ENCODE measurements at regions not wholly inside any gene's neighbourhood (a gene's known extent, or its start where the extent isn't known, plus 50 kb on each side); places are given as distances from the start of the nearest gene placed in this dataset.

GRCh38 chr19:28558783-28559182, 654.2 kb downstream of the UQCRFS1 start:
- no peak for DNase-seq (ENCODE audit: low spot score)
- TF ChIP-seq, protein P1, sequence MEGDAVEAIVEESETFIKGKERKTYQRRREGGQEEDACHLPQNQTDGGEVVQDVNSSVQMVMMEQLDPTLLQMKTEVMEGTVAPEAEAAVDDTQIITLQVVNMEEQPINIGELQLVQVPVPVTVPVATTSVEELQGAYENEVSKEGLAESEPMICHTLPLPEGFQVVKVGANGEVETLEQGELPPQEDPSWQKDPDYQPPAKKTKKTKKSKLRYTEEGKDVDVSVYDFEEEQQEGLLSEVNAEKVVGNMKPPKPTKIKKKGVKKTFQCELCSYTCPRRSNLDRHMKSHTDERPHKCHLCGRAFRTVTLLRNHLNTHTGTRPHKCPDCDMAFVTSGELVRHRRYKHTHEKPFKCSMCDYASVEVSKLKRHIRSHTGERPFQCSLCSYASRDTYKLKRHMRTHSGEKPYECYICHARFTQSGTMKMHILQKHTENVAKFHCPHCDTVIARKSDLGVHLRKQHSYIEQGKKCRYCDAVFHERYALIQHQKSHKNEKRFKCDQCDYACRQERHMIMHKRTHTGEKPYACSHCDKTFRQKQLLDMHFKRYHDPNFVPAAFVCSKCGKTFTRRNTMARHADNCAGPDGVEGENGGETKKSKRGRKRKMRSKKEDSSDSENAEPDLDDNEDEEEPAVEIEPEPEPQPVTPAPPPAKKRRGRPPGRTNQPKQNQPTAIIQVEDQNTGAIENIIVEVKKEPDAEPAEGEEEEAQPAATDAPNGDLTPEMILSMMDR (IDR thresholded peaks at IDR 0.05) = no peak
- no peak overlapping the region for H3K27ac ChIP-seq

DNA sequence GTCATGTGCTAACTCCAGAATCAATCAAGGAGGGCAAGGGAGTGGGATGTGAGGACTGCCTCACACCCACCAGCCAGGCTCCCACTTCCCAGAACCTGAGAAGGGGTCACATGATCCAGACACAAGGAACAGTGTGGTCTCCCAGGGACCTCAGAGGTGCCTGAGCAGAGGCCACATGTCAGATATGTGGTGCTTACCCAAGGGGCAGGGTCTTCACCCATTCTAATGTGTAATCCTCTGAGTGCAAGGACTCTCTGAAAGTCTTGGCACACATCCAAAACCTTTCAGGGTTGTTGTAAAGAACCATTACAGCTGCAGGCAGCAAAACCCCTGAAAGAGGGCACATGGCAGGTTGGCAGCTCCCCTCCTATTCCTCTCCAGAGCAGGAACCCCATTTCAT, 656.6 kb downstream of the UQCRFS1 start:
- DNase-seq (ENCODE audit: low spot score) = no peak
- Histone ChIP-seq H3K27ac (no peak overlapping the region), H3K4me3 (no peak overlapping the region)
- TF ChIP-seq, protein P1 (IDR thresholded peaks at IDR 0.05) = no peak

More at GRCh38 chr19:28558783-28559182, 654.2 kb downstream of the UQCRFS1 start:
- H3K4me3 ChIP-seq = no peak overlapping the region

GRCh38 chr19:28555317-28555716, 657.6 kb downstream of the UQCRFS1 start:
- Histone ChIP-seq H3K4me3 (no peak overlapping the region), H3K27ac (no peak overlapping the region)
- TF ChIP-seq, protein P1 (IDR thresholded peaks at IDR 0.05) = no peak
- no peak for DNase-seq (ENCODE audit: low spot score)

DNA sequence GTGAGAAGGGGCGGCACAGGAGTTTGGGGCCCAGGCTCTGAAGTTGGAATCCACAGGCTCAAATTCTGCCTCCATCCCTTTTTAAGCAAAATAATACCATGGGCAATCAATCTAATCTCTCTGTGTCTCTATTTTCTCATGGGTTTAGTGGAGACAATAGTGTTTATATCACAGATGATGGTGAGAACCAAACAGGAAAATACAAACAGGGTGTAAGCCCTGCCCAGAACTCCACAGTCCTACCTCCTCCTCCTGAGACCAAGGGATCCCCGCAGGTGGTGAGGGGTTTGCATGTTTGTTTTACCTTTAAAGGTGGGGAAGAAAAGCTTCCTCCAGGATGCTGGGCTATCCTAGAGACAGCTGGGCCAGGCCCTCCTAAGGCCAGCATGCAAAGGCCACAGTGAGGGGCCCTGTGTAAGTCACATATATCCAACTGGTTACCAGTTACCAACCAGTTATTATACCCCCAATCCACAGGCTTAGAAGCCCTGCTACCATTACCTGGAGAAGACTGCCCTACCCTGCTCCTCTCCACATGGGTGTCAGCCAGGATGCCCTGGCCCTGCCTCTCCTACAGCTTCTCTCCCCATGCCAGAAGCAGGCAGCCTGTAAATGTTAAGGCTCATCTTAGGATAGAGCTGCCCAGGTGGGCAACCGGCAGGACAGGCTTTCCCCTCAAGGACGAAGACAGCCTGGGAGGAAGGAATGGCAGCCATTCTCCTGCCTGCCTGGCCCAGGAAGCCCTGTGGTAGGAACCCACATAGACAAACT, 658.4 kb downstream of the UQCRFS1 start:
- TF ChIP-seq, protein P1 (IDR thresholded peaks at IDR 0.05) = no peak
- Histone ChIP-seq H3K4me3 (no peak overlapping the region), H3K27ac (no peak overlapping the region)
- no peak for DNase-seq (ENCODE audit: low spot score)

DNA sequence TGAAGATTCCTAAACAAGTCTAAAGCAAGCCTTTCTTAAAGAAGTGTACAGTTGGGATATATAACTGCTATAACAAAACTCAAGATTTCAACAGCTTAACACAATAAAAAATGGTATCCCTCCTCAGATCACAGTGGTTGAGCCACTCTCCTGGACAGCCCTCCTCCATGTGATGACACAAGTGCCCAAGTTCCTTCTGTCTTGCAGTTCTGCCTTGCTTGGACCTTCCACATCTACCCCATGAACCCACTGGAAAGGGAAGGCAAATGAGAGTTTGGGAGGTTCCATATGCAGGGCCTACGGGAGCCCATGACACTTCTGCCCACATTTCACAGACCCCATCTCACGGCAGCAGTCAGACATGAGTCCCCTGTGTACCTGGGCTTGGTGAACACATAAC, 659.2 kb downstream of the UQCRFS1 start:
- TF ChIP-seq, protein P1 (IDR thresholded peaks at IDR 0.05) = no peak
- no peak for DNase-seq (ENCODE audit: low spot score)
- Histone ChIP-seq H3K27ac (no peak overlapping the region), H3K4me3 (no peak overlapping the region)

DNA sequence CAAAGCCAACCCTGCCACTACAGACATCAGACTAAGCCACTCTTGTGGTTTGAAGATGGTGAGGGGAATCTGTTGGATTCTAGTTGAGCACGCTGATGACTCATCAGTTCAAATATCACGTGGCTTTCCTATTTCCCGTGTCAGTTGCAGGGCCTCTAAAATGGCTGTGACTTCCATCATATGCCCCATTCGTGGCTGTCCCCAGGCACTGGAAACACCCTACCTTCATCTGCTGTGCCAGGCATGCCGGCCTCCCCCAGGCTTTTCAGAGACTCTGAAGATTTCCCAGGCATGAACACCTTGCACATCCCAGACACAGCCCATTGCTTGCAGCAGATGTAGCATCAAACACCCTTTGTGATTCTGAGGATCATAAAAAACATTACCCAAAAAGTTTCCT, 659.9 kb downstream of the UQCRFS1 start:
- TF ChIP-seq, protein P1 (IDR thresholded peaks at IDR 0.05) = no peak
- DNase-seq (ENCODE audit: low spot score) = no peak
- no peak overlapping the region for H3K27ac ChIP-seq
- H3K4me3 ChIP-seq = no peak overlapping the region

- TF ChIP-seq, protein P1 (IDR thresholded peaks at IDR 0.05) = no peak
- Histone ChIP-seq H3K4me3 (no peak overlapping the region), H3K27ac (no peak overlapping the region)
- no peak for DNase-seq (ENCODE audit: low spot score)
Measured at GRCh38 chr19:28549680-28550277, 663.2 kb downstream of the UQCRFS1 start.

Measured in coronary artery (tissue), 2 donors.